NCI-H1694 treated with DMSO at 0.1 percent for 48 hours (cell line): ENCODE measurements at regions not wholly inside any gene's neighbourhood (a gene's known extent, or its start where the extent isn't known, plus 50 kb on each side); places are given as distances from the start of the nearest gene placed in this dataset.

Source experiments
- DNase-seq: peaks from one replicate; lab custom pipeline; 2025; lab: John Stamatoyannopoulos, UW

DNA sequence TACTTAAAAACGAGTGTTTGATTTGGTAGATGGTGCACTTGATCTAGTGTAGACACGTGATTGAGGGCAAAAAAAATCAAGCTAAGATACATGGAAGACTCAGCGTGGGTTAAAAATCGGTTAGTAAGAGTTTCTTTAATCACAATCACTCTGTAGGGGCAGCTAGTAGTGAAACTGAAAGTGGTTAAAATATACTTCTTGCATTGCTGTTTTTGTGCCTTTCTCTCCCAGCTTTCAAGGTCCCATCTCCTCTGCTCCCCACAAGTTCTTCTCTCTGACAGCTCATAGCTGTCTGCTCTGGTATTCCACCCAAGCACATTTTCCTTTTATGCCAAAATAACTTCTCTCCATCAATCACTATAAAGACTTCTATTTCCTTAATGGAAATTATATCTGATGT, 1089.7 kb downstream of the EFNB2 start:
- DNase-seq: no peak

DNA sequence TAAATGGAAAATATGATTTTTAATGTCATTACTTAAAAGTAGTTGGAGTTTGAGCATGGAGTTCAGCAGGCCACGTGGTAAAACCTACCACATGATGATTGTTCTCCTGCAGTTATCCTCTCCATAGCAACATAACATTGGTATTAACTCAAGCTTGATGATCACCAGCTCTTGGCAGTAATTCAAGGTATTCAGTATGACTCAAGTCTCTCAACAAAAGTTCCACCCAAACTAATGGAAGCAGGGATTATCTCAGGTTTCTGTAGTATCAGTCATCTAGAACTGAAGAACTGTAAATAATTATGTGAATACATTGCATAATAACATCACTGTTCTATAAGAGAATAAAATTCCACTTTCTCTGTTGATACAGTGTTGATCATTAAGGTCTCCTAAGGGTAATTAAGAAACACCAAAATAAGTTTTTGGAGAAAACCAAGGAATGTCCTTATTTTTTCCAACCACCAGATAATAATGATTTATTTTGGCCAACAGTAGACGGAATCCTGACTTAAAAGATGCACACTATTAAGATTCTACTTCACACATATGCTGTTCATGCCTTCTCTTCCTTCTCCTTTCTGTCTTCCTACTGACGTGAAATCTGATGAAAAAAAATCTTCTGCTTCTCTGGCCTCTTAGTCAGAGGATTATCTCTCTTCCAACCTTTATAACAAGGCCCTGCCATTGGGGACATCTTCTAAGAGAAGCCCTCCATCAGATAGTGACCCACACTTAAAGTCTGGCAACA, 1092.3 kb downstream of the EFNB2 start:
- peak; percentile 11 for DNase-seq

DNA sequence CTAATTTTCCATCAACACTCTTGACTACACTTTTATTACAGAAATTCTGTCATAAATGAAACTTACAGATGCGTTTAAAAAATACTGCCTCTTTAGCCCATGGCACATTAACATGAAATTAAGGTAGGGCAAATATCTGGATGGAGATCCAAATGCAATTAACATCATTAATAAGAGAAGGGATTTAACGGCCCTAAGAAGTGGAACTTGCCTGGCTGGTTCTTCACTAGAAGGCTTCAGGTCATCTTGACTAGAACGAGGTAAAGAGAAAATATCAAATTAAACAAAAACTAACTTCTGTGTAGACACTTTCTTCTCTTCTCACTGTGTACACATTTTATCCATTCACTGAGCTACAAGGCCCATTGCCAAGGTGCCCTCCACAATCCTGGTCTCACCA, 1093.4 kb downstream of the EFNB2 start:
- no peak for DNase-seq

DNA sequence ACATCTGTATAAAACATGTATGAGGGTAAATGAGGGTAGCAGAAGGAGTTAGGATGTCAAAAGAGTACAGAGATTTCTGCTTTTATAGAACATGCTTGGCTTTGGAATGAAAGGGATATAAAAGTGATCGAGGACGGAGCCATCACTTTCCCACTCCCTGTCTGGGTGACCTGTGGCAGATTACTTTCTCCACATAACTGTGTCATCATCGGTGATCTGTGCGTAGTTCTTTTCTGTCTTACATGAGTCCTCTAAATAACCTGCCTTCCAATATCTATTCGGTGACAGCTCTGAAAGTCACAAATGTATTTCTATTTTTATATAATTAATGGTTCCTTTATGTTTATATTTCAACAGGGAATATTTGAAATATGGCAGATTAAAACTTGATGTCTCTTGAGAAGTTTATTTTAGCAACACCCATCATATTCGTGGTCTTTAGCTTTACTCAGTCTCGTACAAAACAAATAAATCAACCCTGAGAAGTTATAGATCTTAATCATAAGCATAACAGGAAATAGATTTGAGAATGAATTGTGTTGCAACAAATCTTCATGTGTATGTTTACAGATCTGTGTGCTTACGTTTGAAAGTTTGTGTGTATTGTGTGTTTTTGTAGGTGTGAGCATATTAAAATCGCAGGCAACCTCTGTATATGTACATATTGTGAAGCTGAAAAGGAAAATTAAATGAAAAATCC, 1094.3 kb downstream of the EFNB2 start:
- DNase-seq: no peak

DNA sequence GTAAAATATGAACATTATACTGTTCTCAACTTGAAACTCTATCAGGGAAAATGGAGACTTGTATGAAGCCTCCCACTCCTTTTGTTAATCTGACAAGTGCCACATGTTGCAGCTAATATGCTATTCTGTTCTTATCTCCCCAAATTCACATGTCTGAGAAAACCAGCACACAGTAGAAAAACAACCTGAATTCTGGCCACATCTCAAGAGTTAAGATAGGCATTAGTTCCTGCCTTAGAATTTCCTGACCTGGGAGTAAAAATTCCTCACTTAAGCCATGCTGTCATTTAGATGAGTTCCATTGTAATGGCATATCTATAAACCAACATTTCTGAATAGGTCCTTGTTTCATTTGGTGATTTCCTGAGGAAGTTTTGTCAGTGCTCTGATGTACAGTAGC, 1098.5 kb downstream of the EFNB2 start:
- DNase-seq: no peak

DNA sequence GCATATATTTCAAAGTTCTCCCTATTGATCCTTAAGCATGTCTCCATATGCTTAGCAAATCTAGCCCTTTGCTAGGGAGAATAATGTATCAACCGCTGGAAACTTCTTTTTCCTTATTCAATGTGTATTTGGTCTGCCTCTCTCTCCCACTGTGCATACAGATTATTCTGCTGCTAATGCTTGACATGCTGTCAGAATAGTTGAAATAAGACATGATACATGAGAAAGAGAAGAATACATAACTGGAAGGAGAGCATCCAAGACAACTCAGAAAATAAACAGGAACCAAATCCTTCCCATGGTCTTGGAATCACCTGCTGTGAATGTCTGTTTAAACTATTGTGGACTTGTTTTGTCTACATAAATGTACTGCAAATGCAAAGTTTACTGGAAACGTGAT, 1103.0 kb downstream of the EFNB2 start:
- no peak for DNase-seq

DNA sequence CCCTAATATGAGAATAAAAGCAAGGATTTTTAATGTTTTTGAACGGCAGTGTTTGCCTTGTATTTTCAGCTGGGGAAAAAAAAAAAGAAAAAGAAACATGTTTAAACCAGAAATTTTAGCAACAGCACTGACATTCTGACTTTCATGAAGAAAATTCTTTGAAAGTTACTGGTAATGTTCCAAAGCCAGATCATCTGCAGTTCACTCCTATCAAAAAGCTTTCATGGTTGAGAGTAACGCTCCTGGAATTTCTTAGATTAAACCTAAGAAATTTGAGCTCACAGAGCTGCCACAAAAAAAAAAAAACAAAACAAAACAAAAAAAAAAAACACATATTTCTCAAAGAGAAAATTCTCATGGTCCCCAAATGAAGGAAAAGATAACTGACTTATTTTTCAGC, 1106.7 kb downstream of the EFNB2 start:
- no peak for DNase-seq

DNA sequence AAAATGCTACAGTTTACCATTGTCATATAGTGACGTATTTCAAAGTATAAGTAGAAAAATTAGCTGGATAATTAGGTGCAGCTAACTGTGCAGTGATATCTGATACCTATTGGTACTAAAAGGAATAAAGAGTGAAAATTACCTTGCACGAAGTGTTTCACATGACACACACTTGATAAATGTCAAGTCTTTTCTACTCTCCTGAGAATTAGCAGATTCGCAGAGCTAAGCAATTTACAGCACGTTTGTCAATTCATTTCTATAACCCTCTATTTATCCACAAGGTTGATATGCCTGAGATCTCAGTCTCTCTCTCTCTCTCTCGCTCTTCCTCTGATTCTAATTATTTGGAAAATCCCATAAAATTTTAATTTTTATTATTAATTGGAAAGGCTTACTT, 1109.0 kb downstream of the EFNB2 start:
- no peak for DNase-seq

DNA sequence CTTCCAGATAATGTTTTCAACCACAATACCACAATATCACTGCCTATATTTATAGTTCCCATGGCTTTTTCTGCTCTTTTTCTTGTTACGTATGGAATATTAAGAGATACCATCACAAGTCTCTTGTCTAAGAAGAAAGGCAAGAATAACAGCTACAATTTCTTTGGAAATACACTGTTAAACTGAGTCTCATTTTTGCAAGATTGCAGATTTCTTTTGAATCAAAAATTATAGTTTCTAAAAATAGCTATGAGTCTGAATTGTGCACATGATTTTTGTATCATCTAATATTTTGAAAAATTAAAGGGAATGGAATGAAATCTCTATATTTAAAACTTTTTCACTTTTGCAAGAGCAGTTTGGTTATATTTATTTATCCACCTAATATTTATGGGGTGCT, 1120.8 kb downstream of the EFNB2 start:
- no peak for DNase-seq

DNA sequence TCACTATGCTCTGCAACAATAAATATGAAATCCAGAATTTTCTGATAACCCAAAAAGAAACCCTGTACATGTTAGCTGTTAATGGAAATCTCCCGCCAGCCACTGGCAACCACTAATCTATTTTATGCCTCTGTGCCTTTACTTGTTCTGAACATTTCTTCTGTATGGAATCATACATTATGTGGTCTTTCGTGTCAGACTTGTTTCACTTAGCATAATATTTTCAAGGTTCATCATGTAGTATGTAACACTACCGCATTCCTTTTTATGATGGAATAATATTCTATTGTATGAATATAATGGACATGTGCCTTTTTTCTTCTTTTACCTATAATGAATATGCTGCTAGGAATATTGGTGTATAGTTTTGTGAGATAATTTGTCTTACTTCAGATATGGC, 1123.3 kb downstream of the EFNB2 start:
- no peak for DNase-seq

DNA sequence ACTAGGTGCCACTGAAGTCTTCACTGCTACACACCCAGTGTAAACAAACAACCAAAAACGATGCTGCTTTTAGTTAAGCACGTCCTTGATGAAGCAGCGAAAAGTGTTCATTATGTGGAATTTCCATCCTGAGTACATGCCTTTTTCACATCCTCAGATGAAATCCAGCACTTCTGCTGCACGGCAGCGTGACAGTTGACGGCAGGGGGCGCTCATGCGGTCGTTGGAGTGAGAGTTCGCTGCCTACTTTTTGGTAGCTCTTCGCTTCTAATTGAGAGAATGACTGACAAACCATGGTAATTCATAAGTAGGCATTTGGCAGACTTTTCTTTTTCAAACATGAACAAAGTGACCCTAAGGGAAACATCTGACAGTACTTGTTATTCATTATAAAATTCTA, 1124.9 kb downstream of the EFNB2 start:
- no peak for DNase-seq

DNA sequence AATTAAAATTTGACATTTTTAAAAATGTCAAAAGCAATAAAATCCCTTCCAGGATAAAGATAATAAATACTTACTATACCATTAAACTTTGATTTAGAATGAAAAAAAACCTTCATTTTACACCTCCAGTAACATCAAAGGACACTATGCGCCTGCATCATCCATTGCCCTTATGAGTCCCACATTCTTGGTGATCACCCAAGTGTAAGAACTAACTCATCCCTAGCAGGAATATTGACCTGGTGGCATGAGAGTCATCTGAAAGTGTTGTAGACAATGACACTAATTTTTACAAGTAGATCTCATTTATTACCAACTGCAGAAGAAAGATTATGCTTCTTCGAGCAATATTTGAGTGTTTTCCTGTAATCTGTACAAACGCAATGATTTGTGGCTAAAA, 1128.9 kb downstream of the EFNB2 start:
- no peak for DNase-seq

DNA sequence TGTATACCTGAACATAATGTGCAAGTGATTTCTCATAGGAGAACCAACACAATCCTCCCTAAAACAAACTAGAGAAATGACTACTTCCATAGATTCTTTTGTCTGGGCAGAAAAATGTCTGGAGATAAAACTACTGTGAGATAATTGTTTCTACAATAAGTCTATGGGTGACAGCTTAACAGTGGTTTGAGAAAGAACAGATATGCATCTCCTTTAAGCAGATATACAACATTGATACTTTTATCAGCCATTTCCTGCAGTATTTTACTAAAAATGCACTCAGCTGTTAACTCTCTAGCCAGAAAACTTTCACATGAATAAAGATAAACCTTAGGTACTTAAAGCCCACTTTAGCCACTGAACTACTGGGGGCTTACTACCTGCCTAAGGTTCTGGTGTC, 1132.4 kb downstream of the EFNB2 start:
- no peak for DNase-seq

DNA sequence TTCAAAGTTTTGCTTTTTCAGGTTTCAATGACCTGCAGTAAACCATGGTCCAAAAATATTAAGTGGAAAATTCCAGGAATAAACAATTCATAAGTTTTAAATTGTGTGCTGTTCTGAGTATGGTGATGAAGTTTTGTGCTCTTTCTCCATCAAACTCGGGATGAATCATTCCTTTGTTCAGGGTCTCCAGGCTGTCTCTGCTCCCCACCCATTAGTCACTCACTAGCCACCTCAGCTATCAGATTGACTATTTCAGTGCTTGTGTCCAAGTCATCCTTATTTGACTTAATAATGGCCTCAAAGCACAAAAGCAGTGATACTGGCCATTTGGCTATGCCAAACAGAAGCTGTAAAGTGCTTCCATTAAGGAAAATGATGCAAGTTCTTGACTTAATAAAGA, 1140.4 kb downstream of the EFNB2 start:
- DNase-seq: no peak

DNA sequence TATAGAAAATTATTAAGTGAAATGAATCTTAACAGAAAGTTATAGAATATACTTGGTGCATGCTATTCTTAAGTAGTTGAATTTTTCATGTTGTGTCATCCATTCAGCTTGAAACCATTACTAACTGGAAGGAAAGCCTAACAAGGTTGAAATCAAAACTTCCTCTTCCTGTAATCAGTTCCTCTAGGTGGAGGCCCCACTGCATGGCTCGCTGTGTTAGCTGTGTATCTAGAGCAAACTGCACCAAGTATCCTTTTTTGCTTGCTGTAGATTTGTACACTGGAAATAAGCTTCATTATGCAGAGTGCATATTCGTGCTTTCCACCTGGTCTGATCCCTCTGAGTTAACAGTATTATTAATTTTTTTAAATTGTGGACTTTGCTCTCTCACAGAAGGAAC, 1146.1 kb downstream of the EFNB2 start:
- DNase-seq: no peak

DNA sequence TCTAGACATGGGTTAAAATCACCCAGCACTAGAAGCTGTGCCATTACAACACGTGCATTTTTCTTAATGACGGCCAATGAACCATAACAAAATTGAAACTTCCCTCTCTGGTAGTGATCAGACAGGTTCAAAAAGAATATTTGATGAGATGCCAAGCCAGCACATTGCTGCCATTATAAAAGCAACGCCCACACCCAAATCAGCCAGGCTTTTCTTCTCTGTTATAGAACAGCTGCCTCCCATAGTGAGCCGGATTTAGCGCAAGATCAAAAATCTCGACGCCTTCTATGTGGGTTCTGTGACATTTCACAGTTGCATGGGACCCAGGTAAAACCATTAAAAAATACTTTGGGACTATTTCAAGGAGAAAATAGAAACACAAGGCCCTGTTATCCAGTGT, 1158.0 kb downstream of the EFNB2 start:
- no peak for DNase-seq

DNA sequence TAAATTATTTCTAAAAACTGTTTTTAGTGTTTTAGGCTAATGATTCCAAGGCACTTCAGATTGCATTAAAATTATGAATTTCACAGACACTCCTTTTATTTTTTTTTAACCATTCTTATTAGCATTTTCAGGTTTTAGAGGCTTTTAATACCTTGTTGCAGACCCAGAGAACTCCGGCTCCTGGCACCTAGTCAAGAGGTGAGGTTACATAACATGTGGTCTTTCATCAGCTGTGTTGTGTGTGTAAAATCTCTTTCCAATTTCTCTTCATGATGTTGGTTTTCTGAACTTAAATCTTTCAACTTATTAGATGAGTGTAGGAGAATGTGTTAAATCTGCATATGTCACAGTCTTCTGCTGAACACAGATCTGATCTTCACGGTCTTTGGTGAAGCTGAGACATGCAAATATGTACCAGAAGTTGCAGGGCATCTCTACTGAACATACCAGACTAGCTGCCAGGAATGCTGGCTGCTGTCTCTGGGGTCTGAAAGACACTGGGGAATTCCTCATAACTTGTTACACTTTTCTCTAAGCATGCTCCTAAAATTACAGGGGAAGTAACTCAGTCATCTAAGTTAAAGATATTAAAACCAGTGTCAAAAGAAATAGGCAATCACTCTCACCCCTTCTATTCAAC, 1165.3 kb downstream of the EFNB2 start:
- DNase-seq: no peak

DNA sequence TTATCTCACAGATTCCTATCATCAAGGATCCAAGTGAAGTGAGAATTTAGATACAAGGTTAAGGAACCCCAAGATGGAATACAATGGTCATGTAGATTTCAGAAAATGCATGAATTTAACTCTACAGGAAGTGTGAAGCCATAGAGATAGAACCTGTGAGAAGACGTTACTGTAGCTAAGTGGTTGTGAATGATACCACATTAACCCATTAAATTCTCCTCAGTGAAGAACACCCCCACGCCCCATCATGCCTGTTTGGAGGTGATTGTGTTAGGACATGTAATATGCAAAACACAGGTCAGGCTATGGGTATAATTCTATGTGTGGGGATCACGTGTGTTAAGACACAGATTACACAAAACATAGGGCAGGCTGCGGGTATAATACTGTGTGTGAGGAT, 1166.7 kb downstream of the EFNB2 start:
- no peak for DNase-seq

DNA sequence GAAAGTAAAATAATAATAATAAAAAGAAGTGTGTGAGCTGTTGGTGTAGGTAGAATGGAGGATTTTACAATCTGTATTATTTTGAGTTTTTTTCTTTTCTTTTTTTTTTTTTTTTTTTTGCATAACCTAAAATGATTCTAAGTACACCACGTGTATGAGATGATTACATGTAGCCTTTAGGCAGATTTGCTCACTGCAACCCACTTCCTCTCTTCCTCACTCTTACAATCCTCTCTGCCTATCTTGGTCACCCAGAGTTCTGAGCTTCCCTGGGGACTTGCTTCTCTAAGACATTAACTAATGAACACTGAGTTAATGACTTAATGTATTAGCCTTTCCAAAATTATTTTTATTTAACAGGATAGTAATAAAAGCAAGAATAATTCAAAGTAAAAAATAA, 1169.6 kb downstream of the EFNB2 start:
- DNase-seq: no peak

DNA sequence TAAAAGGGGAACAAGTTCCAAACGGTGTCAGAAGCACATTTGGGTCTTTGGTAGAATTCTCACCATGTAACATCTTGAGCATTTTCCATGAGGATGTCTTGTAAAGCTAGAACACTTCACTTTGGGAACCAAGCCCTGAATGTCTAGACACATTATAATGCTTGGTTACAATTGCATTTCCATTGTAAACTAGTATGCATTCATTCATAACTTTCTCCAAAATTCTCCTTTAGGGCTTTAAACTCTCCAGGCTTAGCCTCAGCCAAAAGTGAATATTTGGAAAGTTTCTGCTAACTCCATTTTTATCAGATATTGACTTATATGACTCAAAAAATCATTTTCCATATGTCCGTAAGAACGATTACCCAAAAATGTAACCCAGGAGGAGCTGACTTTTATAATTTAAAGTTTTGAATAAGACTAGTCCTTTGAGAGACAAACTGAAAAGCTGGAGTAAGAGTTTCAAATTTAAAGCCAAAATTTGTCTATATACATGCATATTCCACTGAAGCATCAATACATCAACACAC, 1170.4 kb downstream of the EFNB2 start:
- DNase-seq: no peak

DNA sequence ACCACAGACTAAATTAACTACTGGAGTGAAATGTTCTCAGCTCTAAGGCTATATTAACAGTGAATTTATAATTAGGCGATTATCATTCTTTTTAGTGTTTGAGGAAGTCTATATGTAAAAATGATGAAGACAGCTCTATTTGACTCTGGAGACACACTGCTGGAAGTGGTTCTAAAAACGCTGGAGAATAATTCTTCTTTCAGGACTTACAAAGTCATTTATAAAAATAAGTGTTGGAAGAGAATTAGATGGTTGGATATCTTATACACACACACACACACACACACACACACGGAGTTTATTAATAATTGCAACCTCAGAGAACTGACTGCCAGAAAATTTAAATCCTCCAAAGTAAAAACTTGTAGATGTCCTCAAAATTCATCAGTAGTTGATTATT, 1171.3 kb downstream of the EFNB2 start:
- no peak for DNase-seq

DNA sequence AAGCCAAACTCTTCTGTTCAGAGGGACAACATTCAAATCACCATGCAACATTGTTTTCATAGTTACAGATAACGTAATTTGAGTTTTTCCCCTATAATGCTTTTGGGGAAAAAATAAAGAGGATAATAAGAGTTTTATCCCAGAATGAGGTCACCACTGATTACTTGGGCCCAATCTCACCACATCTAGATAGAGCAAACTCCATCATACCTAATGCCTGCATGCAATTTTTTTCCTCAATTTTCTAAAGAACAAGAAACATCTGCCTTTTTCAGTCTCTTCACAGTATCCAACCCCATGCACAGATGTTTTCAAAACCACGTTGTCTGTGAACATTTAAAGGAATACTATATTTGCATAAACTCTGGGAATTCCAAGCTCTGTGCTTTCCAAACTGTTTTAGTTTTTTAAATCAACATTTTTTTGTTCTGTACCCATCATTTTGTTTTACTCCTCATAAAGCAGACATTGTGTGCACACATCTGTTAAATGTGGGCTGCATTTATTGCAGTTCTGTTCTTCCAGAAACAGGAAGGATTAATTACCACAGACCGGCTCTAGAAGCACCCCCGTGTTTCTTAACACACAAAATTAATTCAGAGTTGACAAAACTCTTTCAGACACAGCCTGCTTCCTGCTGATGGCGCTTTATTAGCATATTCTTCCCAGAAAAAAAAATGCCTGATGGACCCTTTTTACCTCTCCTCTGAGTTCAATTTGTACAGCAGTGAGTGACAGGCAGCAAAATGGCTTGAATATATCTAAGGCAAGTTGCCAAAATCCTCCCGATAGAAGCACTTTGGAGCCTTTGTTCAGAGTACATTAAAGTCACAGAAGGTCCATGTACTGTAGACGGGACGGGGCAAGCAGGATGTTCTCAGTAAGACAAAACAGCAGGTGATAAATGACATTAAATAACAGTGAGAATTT, 1171.9 kb downstream of the EFNB2 start:
- DNase-seq: peak; percentile 83
